ENCODE measurements at regions not wholly inside any gene's neighbourhood (a gene's known extent, or its start where the extent isn't known, plus 50 kb on each side); places are given as distances from the start of the nearest gene placed in this dataset.

DNA sequence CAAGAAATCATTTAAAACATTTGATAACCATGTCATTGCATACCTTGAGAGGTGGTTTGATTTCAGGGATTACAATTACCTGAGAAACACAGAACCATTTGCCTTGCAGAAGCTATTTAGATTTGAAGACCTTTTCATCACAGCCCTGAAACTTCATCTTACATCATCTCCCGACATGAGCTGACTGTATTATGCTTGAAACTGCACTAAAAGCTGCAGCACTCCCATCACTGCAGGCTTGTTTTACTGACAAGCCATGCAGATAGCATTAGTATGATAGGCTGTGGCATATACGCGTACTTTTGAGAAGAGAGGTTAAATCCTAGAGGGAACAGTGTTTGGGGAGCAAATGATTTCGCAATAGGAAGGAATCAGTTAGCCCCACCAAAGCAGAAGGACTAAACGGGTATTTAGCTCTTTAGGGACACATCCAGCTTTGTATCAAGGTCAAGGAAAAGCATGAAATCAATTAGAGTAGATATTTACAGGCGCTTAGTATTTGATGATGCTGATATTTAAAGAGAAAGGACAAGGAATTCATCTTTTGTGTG, 133.2 kb upstream of the DIAPH2 start:
- TF ChIP-seq, protein P1, sequence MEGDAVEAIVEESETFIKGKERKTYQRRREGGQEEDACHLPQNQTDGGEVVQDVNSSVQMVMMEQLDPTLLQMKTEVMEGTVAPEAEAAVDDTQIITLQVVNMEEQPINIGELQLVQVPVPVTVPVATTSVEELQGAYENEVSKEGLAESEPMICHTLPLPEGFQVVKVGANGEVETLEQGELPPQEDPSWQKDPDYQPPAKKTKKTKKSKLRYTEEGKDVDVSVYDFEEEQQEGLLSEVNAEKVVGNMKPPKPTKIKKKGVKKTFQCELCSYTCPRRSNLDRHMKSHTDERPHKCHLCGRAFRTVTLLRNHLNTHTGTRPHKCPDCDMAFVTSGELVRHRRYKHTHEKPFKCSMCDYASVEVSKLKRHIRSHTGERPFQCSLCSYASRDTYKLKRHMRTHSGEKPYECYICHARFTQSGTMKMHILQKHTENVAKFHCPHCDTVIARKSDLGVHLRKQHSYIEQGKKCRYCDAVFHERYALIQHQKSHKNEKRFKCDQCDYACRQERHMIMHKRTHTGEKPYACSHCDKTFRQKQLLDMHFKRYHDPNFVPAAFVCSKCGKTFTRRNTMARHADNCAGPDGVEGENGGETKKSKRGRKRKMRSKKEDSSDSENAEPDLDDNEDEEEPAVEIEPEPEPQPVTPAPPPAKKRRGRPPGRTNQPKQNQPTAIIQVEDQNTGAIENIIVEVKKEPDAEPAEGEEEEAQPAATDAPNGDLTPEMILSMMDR (IDR thresholded peaks at IDR 0.05; ENCODE audit: insufficient read depth, low read depth, low read length): no peak
- TF ChIP-seq EZH2 (IDR thresholded peaks at IDR 0.05; ENCODE audit: insufficient read depth, low read length): no peak

Measured in astrocyte (in vitro differentiated cells and primary cell).